DND-41 (cell line): ENCODE measurements at regions not wholly inside any gene's neighbourhood (a gene's known extent, or its start where the extent isn't known, plus 50 kb on each side); places are given as distances from the start of the nearest gene placed in this dataset.

Source experiments
- ATAC-seq: fragments of 200-7000 bp; cut with Tn5 transposase; 3 replicates; pipeline ENCODE4 v1.9.1; 2021; ENCODE audit warnings: low read depth; ENCODE audit not compliant: insufficient read depth
- DNase-seq: peaks from one replicate; pipeline ENCODE4 v3.0.0-alpha.2; 2020
- H2AFZ ChIP-seq: 2 replicates; pipeline ENCODE4 v1.6.0; 2012; ENCODE audit warnings: low read depth, low read length
- H3K27ac ChIP-seq: 2 replicates; pipeline ENCODE4 v1.5.1; 2012; ENCODE audit warnings: low read length, inconsistent platforms
- H3K27me3 ChIP-seq: fragments of 200-600 bp; sonication (generic); 2 replicates; pipeline ENCODE4 v1.6.0; 2012; ENCODE audit warnings: low read length, mild to moderate bottlenecking, inconsistent platforms; ENCODE audit not compliant: insufficient read depth, poor library complexity
- H3K36me3 ChIP-seq: 2 replicates; pipeline ENCODE4 v1.5.1; 2012; ENCODE audit warnings: low read length, inconsistent platforms; ENCODE audit not compliant: insufficient read depth
- H3K4me1 ChIP-seq: 2 replicates; pipeline ENCODE4 v1.5.1; 2012; ENCODE audit warnings: mild to moderate bottlenecking, low read length; ENCODE audit not compliant: insufficient read depth
- H3K4me2 ChIP-seq: 2 replicates; pipeline ENCODE4 v1.6.0; 2012; ENCODE audit warnings: mild to moderate bottlenecking, moderate library complexity, low read length, inconsistent platforms; ENCODE audit not compliant: insufficient read depth
- H3K4me3 ChIP-seq, 2 experiments: fragments of 200-600 bp in 1 of 2; shearing (Covaris generic) in 1 of 2; 2 replicates each; pipeline ENCODE4 v1.5.1; 2012 to 2016; ENCODE audit warnings: inconsistent platforms in 2 of 2, low read length in 2 of 2, mild to moderate bottlenecking in 2 of 2, low read depth in 1 of 2, moderate library complexity in 1 of 2
- H3K79me2 ChIP-seq: 2 replicates; pipeline ENCODE4 v1.6.0; 2012; ENCODE audit warnings: low read length, inconsistent platforms; ENCODE audit not compliant: insufficient read depth
- H3K9ac ChIP-seq: 2 replicates; pipeline ENCODE4 v1.6.0; 2012; ENCODE audit warnings: low read depth, mild to moderate bottlenecking, inconsistent platforms, low read length, moderate library complexity
- H3K9me3 ChIP-seq: 2 replicates; pipeline ENCODE4 v1.5.1; 2012; ENCODE audit warnings: low read length, moderate library complexity, mild to moderate bottlenecking, inconsistent platforms; ENCODE audit not compliant: insufficient read depth, severe bottlenecking
- H4K20me1 ChIP-seq: 2 replicates; pipeline ENCODE4 v1.6.0; 2012; ENCODE audit warnings: low read length; ENCODE audit not compliant: insufficient read depth
- CTCF ChIP-seq: IDR thresholded peaks from 2 replicates; pipeline ENCODE4 v1.5.1; 2012; ENCODE audit warnings: borderline replicate concordance, low read length, moderate library complexity, mild to moderate bottlenecking; ENCODE audit not compliant: poor library complexity, severe bottlenecking; ENCODE audit errors: extremely low read depth
- EZH2 ChIP-seq: IDR thresholded peaks from 3 replicates; pipeline ENCODE4 v1.6.1; 2012; ENCODE audit warnings: borderline replicate concordance, low read depth, mild to moderate bottlenecking, moderate library complexity, low read length, inconsistent platforms; ENCODE audit not compliant: severe bottlenecking

- no peak overlapping the region for H3K9ac ChIP-seq
- no peak overlapping the region for H3K4me2 ChIP-seq
- H4K20me1 ChIP-seq, result no peaks in the 10 kb centered on the region
- DNase-seq (no peak), ATAC-seq (no peak)
- H3K79me2 ChIP-seq, result no peaks in the 10 kb centered on the region
- H3K36me3 ChIP-seq, result no peaks in the 10 kb centered on the region
- no peak overlapping the region for H3K4me3 ChIP-seq
- no peaks in the 10 kb centered on the region for H3K27me3 ChIP-seq
- H3K27ac ChIP-seq, result no peak overlapping the region
- H3K9me3 ChIP-seq, result no peaks in the 10 kb centered on the region
- H3K4me1 ChIP-seq, result no peaks in the 10 kb centered on the region
- H2AFZ ChIP-seq, result no peak overlapping the region
- TF ChIP-seq CTCF, result no peak
- TF ChIP-seq EZH2, result no peak
These were observed 117.7 kb upstream of the RAB12 start for GRCh38 chr18:8491516-8491915.

DNA sequence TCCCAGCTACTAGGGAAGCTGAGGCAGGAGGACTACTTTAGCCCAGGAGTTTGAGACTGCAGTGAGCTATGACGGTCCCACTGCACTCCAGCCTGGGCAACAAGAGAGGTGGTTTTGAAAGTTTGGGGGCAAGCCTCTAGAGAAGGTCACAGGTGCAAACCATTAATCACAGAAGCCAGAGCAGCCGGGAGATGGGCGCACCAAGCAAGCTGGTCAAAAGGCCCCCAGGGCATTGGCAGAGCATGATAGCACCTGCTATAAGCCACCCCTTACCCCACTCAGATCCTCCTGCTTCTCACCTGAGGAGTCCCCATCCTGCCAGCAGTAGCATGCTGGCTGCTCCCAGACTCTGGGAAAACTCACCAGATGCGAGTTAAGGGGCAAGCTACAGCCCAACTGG is 116.1 kb upstream of the RAB12 start:
- H3K9ac ChIP-seq, result no peak overlapping the region
- H3K4me1 ChIP-seq, result no peaks in the 10 kb centered on the region
- H3K27ac ChIP-seq, result no peak overlapping the region
- no peak overlapping the region for H3K4me2 ChIP-seq
- H3K27me3 ChIP-seq, result no peaks in the 10 kb centered on the region
- no peak overlapping the region for H2AFZ ChIP-seq
- TF ChIP-seq EZH2, result no peak
- no peak for TF ChIP-seq CTCF
- H4K20me1 ChIP-seq, result no peaks in the 10 kb centered on the region
- no peak overlapping the region for H3K4me3 ChIP-seq
- H3K79me2 ChIP-seq, result no peaks in the 10 kb centered on the region
- ATAC-seq (no peak), DNase-seq (no peak)
- H3K36me3 ChIP-seq, result no peaks in the 10 kb centered on the region
- H3K9me3 ChIP-seq, result no peaks in the 10 kb centered on the region

GRCh38 chr18:8496186-8496585 is 113.1 kb upstream of the RAB12 start:
- H3K4me2 ChIP-seq, result no peak overlapping the region
- H3K4me3 ChIP-seq, result no peak overlapping the region
- no peak overlapping the region for H3K27ac ChIP-seq
- DNase-seq, result no peak
- no peaks in the 10 kb centered on the region for H3K36me3 ChIP-seq
- H4K20me1 ChIP-seq, result no peaks in the 10 kb centered on the region
- no peak overlapping the region for H3K9ac ChIP-seq
- ATAC-seq, result no peak
- no peaks in the 10 kb centered on the region for H3K9me3 ChIP-seq
- TF ChIP-seq CTCF, result no peak
- TF ChIP-seq EZH2, result no peak
- no peaks in the 10 kb centered on the region for H3K4me1 ChIP-seq
- no peak overlapping the region for H2AFZ ChIP-seq
- H3K79me2 ChIP-seq, result no peaks in the 10 kb centered on the region
- no peaks in the 10 kb centered on the region for H3K27me3 ChIP-seq

DNA sequence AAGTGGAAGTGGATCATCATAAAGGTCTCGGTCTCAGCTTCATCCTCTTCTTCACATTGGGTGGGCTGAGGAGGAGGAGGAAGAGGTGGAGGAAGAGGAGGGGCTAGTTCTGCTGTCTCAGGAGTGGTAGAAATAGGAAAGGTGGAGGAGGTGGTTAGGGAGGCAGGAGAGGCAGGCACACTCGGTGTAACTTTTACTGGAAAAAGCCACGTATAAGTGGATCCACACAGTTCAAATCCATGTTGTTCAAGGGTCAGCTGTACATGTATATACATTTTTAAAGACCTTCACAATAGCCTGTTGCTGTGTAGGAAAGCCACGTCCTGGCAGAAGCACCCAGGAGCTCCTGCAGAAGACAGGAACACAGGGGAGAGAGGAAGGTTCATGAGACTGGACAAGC is 110.3 kb upstream of the RAB12 start:
- Histone ChIP-seq H3K4me1 (no peaks in the 10 kb centered on the region), H3K79me2 (no peaks in the 10 kb centered on the region), H3K27me3 (no peaks in the 10 kb centered on the region), H3K9ac (no peak overlapping the region), H3K36me3 (no peaks in the 10 kb centered on the region), H2AFZ (no peak overlapping the region), H3K4me2 (no peak overlapping the region), H4K20me1 (no peaks in the 10 kb centered on the region), H3K4me3 (no peak overlapping the region), H3K9me3 (no peaks in the 10 kb centered on the region), H3K27ac (no peak overlapping the region)
- TF ChIP-seq EZH2, result no peak
- TF ChIP-seq CTCF, result no peak
- ATAC-seq, result no peak
- no peak for DNase-seq
